Endodermal cell (in vitro differentiated cells): ENCODE measurements at regions not wholly inside any gene's neighbourhood (a gene's known extent, or its start where the extent isn't known, plus 50 kb on each side); places are given as distances from the start of the nearest gene placed in this dataset.

Experiments used
- DNase-seq: peaks from one replicate; pipeline ENCODE4 v3.0.0-alpha.2; 2017
- H3K27ac ChIP-seq: 2 replicates; pipeline ENCODE4 v1.5.1; 2013; ENCODE audit warnings: mild to moderate bottlenecking, low read depth, low read length, moderate library complexity
- H3K27me3 ChIP-seq: 2 replicates; pipeline ENCODE4 v1.6.1; 2013; ENCODE audit warnings: mild to moderate bottlenecking, low read length, moderate library complexity; ENCODE audit not compliant: insufficient read depth, control insufficient read depth, poor library complexity, severe bottlenecking
- H3K36me3 ChIP-seq: 2 replicates; pipeline ENCODE4 v1.7.0; 2013; ENCODE audit warnings: mild to moderate bottlenecking, low read length, moderate library complexity; ENCODE audit not compliant: control insufficient read depth, insufficient read depth
- H3K4me1 ChIP-seq: one replicate; pipeline ENCODE4 v1.7.0; 2013; ENCODE audit warnings: low read length; ENCODE audit not compliant: control insufficient read depth, insufficient read depth
- H3K4me3 ChIP-seq: 2 replicates; pipeline ENCODE4 v1.5.1; 2013; ENCODE audit warnings: mild to moderate bottlenecking, low read length, moderate library complexity
- H3K9ac ChIP-seq: 2 replicates; pipeline ENCODE4 v1.6.1; 2013; ENCODE audit warnings: mild to moderate bottlenecking, low read length, moderate library complexity; ENCODE audit not compliant: poor library complexity, severe bottlenecking; ENCODE audit errors: extremely low read depth
- H3K9me3 ChIP-seq: 2 replicates; pipeline ENCODE4 v1.6.1; 2013; ENCODE audit warnings: mild to moderate bottlenecking, low read length, moderate library complexity; ENCODE audit not compliant: control insufficient read depth
- H3K27ac Mint-ChIP-seq: 2 replicates; pipeline ENCODE4 v1.8.0; 2020; ENCODE audit warnings: mixed read lengths
- H3K27me3 Mint-ChIP-seq: 2 replicates; pipeline ENCODE4 v1.8.0; 2021; ENCODE audit warnings: mild to moderate bottlenecking, mixed read lengths; ENCODE audit not compliant: insufficient read depth
- H3K36me3 Mint-ChIP-seq: 2 replicates; pipeline ENCODE4 v1.8.0; 2020; ENCODE audit warnings: low read depth, mixed read lengths
- H3K4me1 Mint-ChIP-seq: 2 replicates; pipeline ENCODE4 v1.8.0; 2020; ENCODE audit warnings: mixed read lengths
- H3K4me3 Mint-ChIP-seq: 2 replicates; pipeline ENCODE4 v1.8.0; 2020; ENCODE audit warnings: mild to moderate bottlenecking, moderate library complexity, mixed read lengths
- H3K9me3 Mint-ChIP-seq: 2 replicates; pipeline ENCODE4 v1.8.0; 2020; ENCODE audit warnings: mild to moderate bottlenecking, mixed read lengths
- WGBS, 2 experiments: methylation state at CpG; one replicate each; pipeline versions ENCODE4 v1.1.5 to v1.1.7; 2013; ENCODE audit warnings: missing lambda C conversion rate in 2 of 2, mixed read lengths in 1 of 2; ENCODE audit not compliant: insufficient coverage in 1 of 2, insufficient read length in 1 of 2; 5-methylcytosine and 5-hydroxymethylcytosine counted together
- TF ChIP-seq, protein P1 (sequence below): fragments of 200-600 bp; sonication (generic); conservative IDR thresholded peaks from 2 replicates; pipeline ENCODE4 v1.5.0; 2021; ENCODE audit warnings: antibody characterized with exemption, mild to moderate bottlenecking

DNA sequence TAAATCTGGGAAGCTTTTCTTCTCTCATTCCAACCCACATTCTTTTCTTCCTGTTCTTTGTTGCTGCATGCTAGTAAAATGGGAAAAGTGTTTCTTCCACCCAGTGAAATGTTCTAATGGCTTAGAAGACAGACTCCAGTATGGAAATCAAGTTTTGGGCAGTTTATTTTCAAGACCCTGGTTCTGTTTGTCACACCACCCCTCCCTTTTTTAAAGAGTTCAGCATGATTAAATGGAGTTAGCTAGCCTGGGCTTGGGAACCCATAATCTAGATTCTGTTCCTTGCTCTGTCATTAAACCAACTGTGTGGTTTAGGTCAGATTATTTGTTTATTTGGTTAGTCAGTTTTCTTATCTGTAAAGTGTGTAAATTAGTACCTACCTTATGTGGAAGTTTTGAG lies 151.8 kb upstream of the NT5C1B start:
- Histone ChIP-seq H3K9me3 (no peaks in the 10 kb centered on the region), H3K27ac (no peak overlapping the region), H3K4me1 (no peaks in the 10 kb centered on the region), H3K27me3 (no peaks in the 10 kb centered on the region), H3K36me3 (no peaks in the 10 kb centered on the region), H3K4me3 (no peak overlapping the region), H3K9ac (no peak overlapping the region)
- TF ChIP-seq, protein P1, sequence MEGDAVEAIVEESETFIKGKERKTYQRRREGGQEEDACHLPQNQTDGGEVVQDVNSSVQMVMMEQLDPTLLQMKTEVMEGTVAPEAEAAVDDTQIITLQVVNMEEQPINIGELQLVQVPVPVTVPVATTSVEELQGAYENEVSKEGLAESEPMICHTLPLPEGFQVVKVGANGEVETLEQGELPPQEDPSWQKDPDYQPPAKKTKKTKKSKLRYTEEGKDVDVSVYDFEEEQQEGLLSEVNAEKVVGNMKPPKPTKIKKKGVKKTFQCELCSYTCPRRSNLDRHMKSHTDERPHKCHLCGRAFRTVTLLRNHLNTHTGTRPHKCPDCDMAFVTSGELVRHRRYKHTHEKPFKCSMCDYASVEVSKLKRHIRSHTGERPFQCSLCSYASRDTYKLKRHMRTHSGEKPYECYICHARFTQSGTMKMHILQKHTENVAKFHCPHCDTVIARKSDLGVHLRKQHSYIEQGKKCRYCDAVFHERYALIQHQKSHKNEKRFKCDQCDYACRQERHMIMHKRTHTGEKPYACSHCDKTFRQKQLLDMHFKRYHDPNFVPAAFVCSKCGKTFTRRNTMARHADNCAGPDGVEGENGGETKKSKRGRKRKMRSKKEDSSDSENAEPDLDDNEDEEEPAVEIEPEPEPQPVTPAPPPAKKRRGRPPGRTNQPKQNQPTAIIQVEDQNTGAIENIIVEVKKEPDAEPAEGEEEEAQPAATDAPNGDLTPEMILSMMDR, result no peak
- no peak overlapping the region for H3K4me3 Mint-ChIP-seq
- H3K27ac Mint-ChIP-seq, result no peak overlapping the region
- H3K27me3 Mint-ChIP-seq, result no peaks in the 10 kb centered on the region
- no peaks in the 10 kb centered on the region for H3K9me3 Mint-ChIP-seq
- no peak for DNase-seq
- peaks cover 1% of the 10 kb centered on the region for H3K4me1 Mint-ChIP-seq
- H3K36me3 Mint-ChIP-seq, result no peaks in the 10 kb centered on the region

DNA sequence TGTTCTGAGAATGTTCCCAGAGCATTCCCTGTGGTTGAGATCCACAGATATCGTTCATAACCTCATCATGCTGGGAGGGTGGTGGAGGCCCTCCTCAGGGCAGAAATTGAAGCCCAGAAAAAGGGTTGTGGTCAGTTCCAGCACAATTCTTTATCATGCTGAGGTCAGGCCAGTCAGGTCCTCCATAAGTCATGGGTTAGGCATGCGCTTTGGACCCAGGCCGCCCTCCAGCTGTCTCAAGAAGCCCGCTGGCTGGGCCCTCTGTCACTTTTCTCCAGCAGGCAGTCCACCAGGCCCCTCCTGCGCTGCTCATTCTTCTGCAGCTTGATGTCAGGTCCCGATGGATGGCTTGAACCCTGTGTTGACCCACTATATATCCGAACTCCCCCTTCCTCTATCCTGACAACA lies 151.1 kb upstream of the NT5C1B start:
- no peaks in the 10 kb centered on the region for H3K36me3 Mint-ChIP-seq
- H3K4me1 Mint-ChIP-seq, result peaks cover 1% of the 10 kb centered on the region
- H3K27me3 Mint-ChIP-seq, result no peaks in the 10 kb centered on the region

DNA sequence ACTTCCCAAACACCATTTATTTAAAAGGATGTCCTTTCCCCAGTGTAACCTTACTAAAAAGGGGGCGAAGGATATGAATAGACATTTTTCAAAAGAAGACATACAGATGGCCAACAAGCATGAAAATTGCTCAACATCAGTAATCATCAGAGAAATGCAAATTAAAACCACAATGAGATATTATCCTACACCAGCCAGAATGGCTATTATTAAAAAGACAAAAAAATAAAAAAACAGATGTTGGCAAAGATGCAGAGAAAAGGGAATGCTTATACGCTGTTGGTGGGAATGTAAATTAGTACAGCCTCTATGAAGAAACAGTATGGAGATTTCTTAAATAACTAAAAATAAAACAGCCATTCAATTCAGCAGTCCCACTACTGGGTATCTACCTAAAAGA lies 142.3 kb upstream of the NT5C1B start:
- Mint-ChIP-seq H3K27ac (no peak overlapping the region), H3K9me3 (peaks cover 15% of the 10 kb centered on the region), H3K4me3 (no peak overlapping the region), H3K27me3 (no peaks in the 10 kb centered on the region), H3K4me1 (no peaks in the 10 kb centered on the region), H3K36me3 (no peaks in the 10 kb centered on the region)
- TF ChIP-seq, protein P1, result no peak
- Histone ChIP-seq H3K4me1 (no peaks in the 10 kb centered on the region), H3K27me3 (no peaks in the 10 kb centered on the region), H3K4me3 (no peak overlapping the region), H3K36me3 (no peaks in the 10 kb centered on the region), H3K27ac (no peak overlapping the region), H3K9me3 (no peaks in the 10 kb centered on the region), H3K9ac (no peak overlapping the region)
- no peak for DNase-seq
- WGBS, 2 experiments, result 87% methylated on average over 2 of the region's 2 CpGs; no CpG with 5 or more reads in 1 of the 2 experiments

More for the DNA sequence above, 151.1 kb upstream of the NT5C1B start:
- H3K4me3 Mint-ChIP-seq, result no peak overlapping the region
- WGBS, 2 experiments, result 93 to 96% methylated on average over 5 to 7 of the region's 7 CpGs
- H3K27me3 ChIP-seq, result no peaks in the 10 kb centered on the region
- H3K4me1 ChIP-seq, result no peaks in the 10 kb centered on the region
- no peaks in the 10 kb centered on the region for H3K9me3 ChIP-seq
- H3K27ac ChIP-seq, result no peak overlapping the region
- TF ChIP-seq, protein P1, result no peak
- DNase-seq, result no peak
- H3K27ac Mint-ChIP-seq, result no peak overlapping the region
- H3K9me3 Mint-ChIP-seq, result peaks cover 5% of the 10 kb centered on the region
- H3K9ac ChIP-seq, result no peak overlapping the region
- H3K4me3 ChIP-seq, result no peak overlapping the region
- H3K36me3 ChIP-seq, result no peaks in the 10 kb centered on the region
